Fibroblast of lung (primary cell): ENCODE measurements at regions not wholly inside any gene's neighbourhood (a gene's known extent, or its start where the extent isn't known, plus 50 kb on each side); places are given as distances from the start of the nearest gene placed in this dataset.

Source experiments
- DNase-seq, 2 donors: peaks; one replicate each; pipeline versions ENCODE4 v3.0.0 to v3.0.0-alpha.2; 2010; ENCODE audit warnings: low read depth in 2 of 2
- H2AFZ ChIP-seq: 2 replicates; pipeline ENCODE4 v1.5.1; 2012; ENCODE audit warnings: low read length, control low read depth, inconsistent platforms
- H3K27ac ChIP-seq: 2 replicates; pipeline ENCODE4 v1.5.1; 2011; ENCODE audit warnings: low read length, control low read depth; ENCODE audit not compliant: insufficient read depth
- H3K27me3 ChIP-seq: 2 replicates; pipeline ENCODE4 v1.5.1; 2011; ENCODE audit warnings: mild to moderate bottlenecking, low read length; ENCODE audit not compliant: control insufficient read depth, insufficient read depth
- H3K36me3 ChIP-seq: 2 replicates; pipeline ENCODE4 v1.5.1; 2011; ENCODE audit warnings: low read length; ENCODE audit not compliant: control insufficient read depth, insufficient read depth
- H3K4me1 ChIP-seq: 2 replicates; pipeline ENCODE4 v1.5.1; 2011; ENCODE audit warnings: low read length; ENCODE audit not compliant: control insufficient read depth, insufficient read depth; ENCODE audit errors: extremely low read depth
- H3K4me2 ChIP-seq: 2 replicates; pipeline ENCODE4 v1.5.1; 2011; ENCODE audit warnings: low read length, control low read depth; ENCODE audit not compliant: insufficient read depth; ENCODE audit errors: extremely low read depth
- H3K4me3 ChIP-seq, 4 experiments: fragments of 200-600 bp in 1 of 4; sonication (generic) in 1 of 4; replicated peaks in 1 of 4; 2 replicates each; pipeline ENCODE4 v1.5.1; 2011 to 2016; ENCODE audit warnings: low read length in 4 of 4, low read depth in 3 of 4, mild to moderate bottlenecking in 3 of 4, control low read depth in 2 of 4, inconsistent platforms in 1 of 4, mixed read lengths in 1 of 4; ENCODE audit not compliant: insufficient read depth in 1 of 4; ENCODE audit errors: control extremely low read depth in 1 of 4
- H3K79me2 ChIP-seq: 2 replicates; pipeline ENCODE4 v1.5.1; 2012; ENCODE audit warnings: mild to moderate bottlenecking, low read length, inconsistent platforms; ENCODE audit not compliant: control insufficient read depth, insufficient read depth
- H3K9ac ChIP-seq: 2 replicates; pipeline ENCODE4 v1.5.1; 2011; ENCODE audit warnings: mild to moderate bottlenecking, low read length, control low read depth; ENCODE audit not compliant: insufficient read depth
- H3K9me3 ChIP-seq: 2 replicates; pipeline ENCODE4 v1.5.1; 2012; ENCODE audit warnings: low read depth, low read length; ENCODE audit not compliant: control insufficient read depth, insufficient read depth
- H4K20me1 ChIP-seq: 2 replicates; pipeline ENCODE4 v1.5.1; 2011; ENCODE audit warnings: low read length; ENCODE audit not compliant: control insufficient read depth, insufficient read depth; ENCODE audit errors: extremely low read depth
- EZH2 ChIP-seq: IDR thresholded peaks from 2 replicates; pipeline ENCODE4 v1.5.1; 2012; ENCODE audit warnings: low read length, control low read depth, mild to moderate bottlenecking; ENCODE audit errors: missing control alignments
- TF ChIP-seq, protein P1 (sequence below), 2 donors: IDR thresholded peaks in 1 of 2; conservative IDR thresholded peaks in 1 of 2; 1 replicate in 1 of 2; 2 replicates in 1 of 2; pipeline ENCODE4 v1.5.1; 2011 to 2012; ENCODE audit warnings: low read length in 2 of 2, control low read depth in 1 of 2, inconsistent platforms in 1 of 2, low read depth in 1 of 2, mild to moderate bottlenecking in 1 of 2

DNA sequence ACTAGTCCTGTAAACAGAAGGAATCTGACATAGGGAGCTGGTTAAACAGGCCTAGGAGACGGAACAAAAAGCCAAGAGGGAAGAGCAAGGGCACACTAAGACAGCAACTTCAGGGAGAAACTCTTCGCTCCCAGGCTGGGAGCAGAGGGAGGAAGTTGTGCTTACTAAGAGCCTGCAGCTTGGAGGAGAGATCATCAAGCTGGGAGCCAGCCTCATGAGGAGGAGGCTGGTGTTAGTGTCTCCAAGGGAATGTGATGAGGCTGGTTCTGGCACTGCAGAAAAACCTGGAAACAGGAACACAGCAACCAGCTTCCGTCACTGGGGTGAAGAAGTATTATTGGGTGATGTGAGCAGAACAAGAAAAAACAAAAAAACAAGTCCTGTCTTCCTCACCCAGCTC is 1027.3 kb downstream of the UQCRFS1 start:
- Histone ChIP-seq H3K9ac (no peak overlapping the region), H3K27me3 (no peaks in the 10 kb centered on the region), H2AFZ (no peak overlapping the region), H3K36me3 (no peaks in the 10 kb centered on the region), H3K4me1 (no peaks in the 10 kb centered on the region), H3K4me3 (no peak overlapping the region), H3K4me2 (no peak overlapping the region), H3K79me2 (no peaks in the 10 kb centered on the region), H3K27ac (no peak overlapping the region), H3K9me3 (no peaks in the 10 kb centered on the region), H4K20me1 (no peaks in the 10 kb centered on the region)
- TF ChIP-seq, protein P1, sequence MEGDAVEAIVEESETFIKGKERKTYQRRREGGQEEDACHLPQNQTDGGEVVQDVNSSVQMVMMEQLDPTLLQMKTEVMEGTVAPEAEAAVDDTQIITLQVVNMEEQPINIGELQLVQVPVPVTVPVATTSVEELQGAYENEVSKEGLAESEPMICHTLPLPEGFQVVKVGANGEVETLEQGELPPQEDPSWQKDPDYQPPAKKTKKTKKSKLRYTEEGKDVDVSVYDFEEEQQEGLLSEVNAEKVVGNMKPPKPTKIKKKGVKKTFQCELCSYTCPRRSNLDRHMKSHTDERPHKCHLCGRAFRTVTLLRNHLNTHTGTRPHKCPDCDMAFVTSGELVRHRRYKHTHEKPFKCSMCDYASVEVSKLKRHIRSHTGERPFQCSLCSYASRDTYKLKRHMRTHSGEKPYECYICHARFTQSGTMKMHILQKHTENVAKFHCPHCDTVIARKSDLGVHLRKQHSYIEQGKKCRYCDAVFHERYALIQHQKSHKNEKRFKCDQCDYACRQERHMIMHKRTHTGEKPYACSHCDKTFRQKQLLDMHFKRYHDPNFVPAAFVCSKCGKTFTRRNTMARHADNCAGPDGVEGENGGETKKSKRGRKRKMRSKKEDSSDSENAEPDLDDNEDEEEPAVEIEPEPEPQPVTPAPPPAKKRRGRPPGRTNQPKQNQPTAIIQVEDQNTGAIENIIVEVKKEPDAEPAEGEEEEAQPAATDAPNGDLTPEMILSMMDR (conservative IDR thresholded peaks at IDR 0.05 in 1 of 2, IDR thresholded peaks at IDR 0.05 in 1 of 2; ENCODE audit: low read depth in 1 of 2, low read length in 2 of 2), result no peak
- TF ChIP-seq EZH2, result no peak
- peak in 1 of 2 donors; percentile 40 for DNase-seq

DNA sequence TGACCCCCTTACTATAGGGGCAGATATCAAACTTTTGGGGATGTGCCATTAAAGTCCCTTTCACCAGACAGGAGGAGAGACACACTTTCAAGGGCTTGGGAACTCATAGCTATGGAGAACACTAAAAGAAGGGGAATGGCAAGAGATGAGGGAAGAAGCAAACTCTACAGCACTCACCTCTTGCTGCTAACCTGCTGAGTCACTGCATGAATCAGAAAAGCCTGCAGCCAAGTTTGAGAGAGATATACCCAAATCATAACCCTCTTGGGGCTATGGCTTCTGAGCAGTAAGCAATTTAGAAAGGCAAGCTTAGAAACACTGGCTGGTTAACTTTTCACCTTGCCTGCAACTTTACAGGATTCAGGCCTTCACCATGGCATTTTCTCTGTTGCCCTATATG is 1028.0 kb downstream of the UQCRFS1 start:
- no peaks in the 10 kb centered on the region for H3K27me3 ChIP-seq
- no peak overlapping the region for H3K4me2 ChIP-seq
- H3K79me2 ChIP-seq, result no peaks in the 10 kb centered on the region
- no peak overlapping the region for H3K4me3 ChIP-seq
- no peaks in the 10 kb centered on the region for H3K9me3 ChIP-seq
- DNase-seq, result peak in 1 of 2 donors; percentile 77
- H3K9ac ChIP-seq, result no peak overlapping the region
- TF ChIP-seq EZH2, result no peak
- TF ChIP-seq, protein P1 (conservative IDR thresholded peaks at IDR 0.05 in 1 of 2, IDR thresholded peaks at IDR 0.05 in 1 of 2; ENCODE audit: low read depth in 1 of 2, low read length in 2 of 2), result no peak
- no peaks in the 10 kb centered on the region for H3K4me1 ChIP-seq
- no peaks in the 10 kb centered on the region for H3K36me3 ChIP-seq
- no peaks in the 10 kb centered on the region for H4K20me1 ChIP-seq
- no peak overlapping the region for H2AFZ ChIP-seq
- no peak overlapping the region for H3K27ac ChIP-seq

DNA sequence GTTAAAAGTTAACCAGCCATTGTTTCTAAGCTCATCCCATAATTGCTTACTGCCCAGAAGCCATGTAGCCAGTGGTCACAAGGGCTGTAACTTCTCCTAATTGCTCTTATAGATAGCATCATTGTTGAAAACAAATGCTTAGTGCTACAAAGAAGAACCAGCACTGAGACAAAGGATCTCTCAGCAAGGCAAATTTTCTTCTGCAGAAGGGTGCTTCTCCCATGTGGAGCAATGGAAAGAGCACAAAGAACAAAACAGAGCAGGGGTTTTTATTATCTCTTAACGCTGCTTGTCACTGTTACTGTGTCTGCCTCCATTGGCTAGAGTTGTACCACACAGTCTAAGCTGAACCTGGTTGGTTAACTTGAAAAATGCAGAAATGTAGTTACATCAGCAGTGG is 1036.8 kb downstream of the UQCRFS1 start:
- no peak overlapping the region for H3K9ac ChIP-seq
- H3K36me3 ChIP-seq, result no peaks in the 10 kb centered on the region
- no peak overlapping the region for H3K27ac ChIP-seq
- H3K9me3 ChIP-seq, result no peaks in the 10 kb centered on the region
- no peaks in the 10 kb centered on the region for H4K20me1 ChIP-seq
- H2AFZ ChIP-seq, result no peak overlapping the region
- no peaks in the 10 kb centered on the region for H3K27me3 ChIP-seq
- no peak for DNase-seq
- H3K4me3 ChIP-seq, result no peak overlapping the region
- H3K4me1 ChIP-seq, result no peaks in the 10 kb centered on the region
- H3K4me2 ChIP-seq, result no peak overlapping the region
- no peaks in the 10 kb centered on the region for H3K79me2 ChIP-seq
- TF ChIP-seq, protein P1 (conservative IDR thresholded peaks at IDR 0.05 in 1 of 2, IDR thresholded peaks at IDR 0.05 in 1 of 2; ENCODE audit: low read depth in 1 of 2, low read length in 2 of 2), result no peak
- TF ChIP-seq EZH2, result no peak
